K562 (cell line): ENCODE measurements at regions not wholly inside any gene's neighbourhood (a gene's known extent, or its start where the extent isn't known, plus 50 kb on each side); places are given as distances from the start of the nearest gene placed in this dataset.

Experiments used
- CBX2 ChIP-seq: fragments of 200-600 bp; sonication (generic); IDR thresholded peaks from one replicate; pipeline ENCODE4 v1.6.1; 2012; ENCODE audit warnings: mild to moderate bottlenecking, low read length, inconsistent platforms; ENCODE audit not compliant: insufficient read depth, poor library complexity, severe bottlenecking
- FOXJ3 ChIP-seq: sonication (generic); formaldehyde crosslinking; IDR thresholded peaks from 2 replicates; pipeline ENCODE4 v1.4.0; 2020; ENCODE audit warnings: mild to moderate bottlenecking, missing genetic modification reagents
- GABPB1 ChIP-seq: sonication (generic); formaldehyde crosslinking; IDR thresholded peaks from 2 replicates; pipeline ENCODE4 v1.8.0; 2022; ENCODE audit warnings: mild to moderate bottlenecking, missing genetic modification reagents
- NCOA1 ChIP-seq: fragments of 450-650 bp; IDR thresholded peaks from 2 replicates; pipeline ENCODE4 v1.6.1; 2016; ENCODE audit warnings: low read depth
- NUFIP1 ChIP-seq: fragments of 450-650 bp; IDR thresholded peaks from 2 replicates; pipeline ENCODE4 v1.6.1; 2018; ENCODE audit not compliant: partially characterized antibody
- POLR2A ChIP-seq: fragments of 450-650 bp; conservative IDR thresholded peaks from 2 replicates; pipeline ENCODE4 v1.6.1; 2016
- TSC22D4 ChIP-seq: fragments of 450-650 bp; IDR thresholded peaks from 2 replicates; pipeline ENCODE4 v1.6.1; 2016; ENCODE audit warnings: missing genetic modification characterization, missing biosample characterization, control low read depth
- ZNF12 ChIP-seq: sonication (generic); formaldehyde crosslinking; IDR thresholded peaks from 2 replicates; pipeline ENCODE4 v1.4.0; 2020; ENCODE audit warnings: mild to moderate bottlenecking, missing genetic modification reagents
- TF ChIP-seq, protein P1 (sequence below): fragments of 250-450 bp; sonication (Bioruptor Pico); IDR thresholded peaks from 2 replicates; pipeline ENCODE4 v1.4.0; 2020; ENCODE audit warnings: mild to moderate bottlenecking, moderate library complexity
- TF ChIP-seq, protein P2 (sequence below), 3 experiments: IDR thresholded peaks in 2 of 3; conservative IDR thresholded peaks in 1 of 3; 2 replicates each; pipeline ENCODE4 v1.5.1; 2011 to 2012; ENCODE audit warnings: low read length in 3 of 3, mild to moderate bottlenecking in 3 of 3, control low read depth in 2 of 3, improper control_type of control experiment in 1 of 3, inconsistent platforms in 1 of 3, low read depth in 1 of 3, mixed read lengths in 1 of 3, moderate library complexity in 1 of 3; ENCODE audit not compliant: insufficient read depth in 2 of 3
- TF ChIP-seq, protein P3 (sequence below): fragments of 450-650 bp; formaldehyde crosslinking; IDR thresholded peaks from 2 replicates; pipeline ENCODE4 v1.4.0; 2022; ENCODE audit warnings: missing genetic modification characterization
- TF ChIP-seq, protein P4 (sequence below): sonication (generic); formaldehyde crosslinking; IDR thresholded peaks from 2 replicates; pipeline ENCODE4 v1.8.1; 2023; ENCODE audit warnings: mild to moderate bottlenecking, missing genetic modification reagents, moderate library complexity
- TF ChIP-seq, protein P5 (sequence below): sonication (generic); formaldehyde crosslinking; IDR thresholded peaks from 2 replicates; pipeline ENCODE4 v1.8.0; 2023; ENCODE audit warnings: missing genetic modification reagents, mild to moderate bottlenecking, borderline replicate concordance

DNA sequence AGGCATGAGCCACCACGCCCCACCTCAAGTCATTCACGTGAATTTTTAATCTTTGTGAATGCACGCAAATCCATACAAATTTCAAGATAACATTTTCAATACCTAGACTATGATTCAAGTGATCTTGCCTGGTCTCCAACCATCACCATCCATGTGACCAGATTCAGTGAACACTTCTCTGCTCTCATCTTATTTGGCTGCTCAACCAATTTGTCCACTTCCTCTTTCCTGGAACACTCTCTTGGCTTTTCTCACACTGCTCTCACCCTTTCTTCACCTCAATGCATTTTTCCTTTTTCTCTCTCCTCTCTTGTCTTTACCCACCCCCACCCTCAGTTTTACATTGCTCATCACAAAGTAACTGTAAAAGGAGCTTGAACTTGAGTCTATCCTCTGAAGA is 354.7 kb upstream of the KIF2A start:
- TF ChIP-seq GABPB1 (no peak), FOXJ3 (CRISPR knock-in tag) (no peak), NUFIP1 (no peak), POLR2A (no peak), TSC22D4 (tag) (no peak), NCOA1 (no peak), ZNF12 (no peak), CBX2 (no peak)
- TF ChIP-seq, protein P1, sequence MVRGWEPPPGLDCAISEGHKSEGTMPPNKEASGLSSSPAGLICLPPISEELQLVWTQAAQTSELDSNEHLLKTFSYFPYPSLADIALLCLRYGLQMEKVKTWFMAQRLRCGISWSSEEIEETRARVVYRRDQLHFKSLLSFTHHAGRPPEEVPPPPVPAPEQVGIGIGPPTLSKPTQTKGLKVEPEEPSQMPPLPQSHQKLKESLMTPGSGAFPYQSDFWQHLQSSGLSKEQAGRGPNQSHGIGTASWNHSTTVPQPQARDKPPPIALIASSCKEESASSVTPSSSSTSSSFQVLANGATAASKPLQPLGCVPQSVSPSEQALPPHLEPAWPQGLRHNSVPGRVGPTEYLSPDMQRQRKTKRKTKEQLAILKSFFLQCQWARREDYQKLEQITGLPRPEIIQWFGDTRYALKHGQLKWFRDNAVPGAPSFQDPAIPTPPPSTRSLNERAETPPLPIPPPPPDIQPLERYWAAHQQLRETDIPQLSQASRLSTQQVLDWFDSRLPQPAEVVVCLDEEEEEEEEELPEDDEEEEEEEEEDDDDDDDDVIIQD (CRISPR knock-in tag), result no peak
- TF ChIP-seq, protein P2, sequence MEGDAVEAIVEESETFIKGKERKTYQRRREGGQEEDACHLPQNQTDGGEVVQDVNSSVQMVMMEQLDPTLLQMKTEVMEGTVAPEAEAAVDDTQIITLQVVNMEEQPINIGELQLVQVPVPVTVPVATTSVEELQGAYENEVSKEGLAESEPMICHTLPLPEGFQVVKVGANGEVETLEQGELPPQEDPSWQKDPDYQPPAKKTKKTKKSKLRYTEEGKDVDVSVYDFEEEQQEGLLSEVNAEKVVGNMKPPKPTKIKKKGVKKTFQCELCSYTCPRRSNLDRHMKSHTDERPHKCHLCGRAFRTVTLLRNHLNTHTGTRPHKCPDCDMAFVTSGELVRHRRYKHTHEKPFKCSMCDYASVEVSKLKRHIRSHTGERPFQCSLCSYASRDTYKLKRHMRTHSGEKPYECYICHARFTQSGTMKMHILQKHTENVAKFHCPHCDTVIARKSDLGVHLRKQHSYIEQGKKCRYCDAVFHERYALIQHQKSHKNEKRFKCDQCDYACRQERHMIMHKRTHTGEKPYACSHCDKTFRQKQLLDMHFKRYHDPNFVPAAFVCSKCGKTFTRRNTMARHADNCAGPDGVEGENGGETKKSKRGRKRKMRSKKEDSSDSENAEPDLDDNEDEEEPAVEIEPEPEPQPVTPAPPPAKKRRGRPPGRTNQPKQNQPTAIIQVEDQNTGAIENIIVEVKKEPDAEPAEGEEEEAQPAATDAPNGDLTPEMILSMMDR (IDR thresholded peaks at IDR 0.05 in 2 of 3, conservative IDR thresholded peaks at IDR 0.05 in 1 of 3; ENCODE audit: insufficient read depth in 2 of 3, low read depth in 1 of 3, low read length in 3 of 3), result no peak
- TF ChIP-seq, protein P3, sequence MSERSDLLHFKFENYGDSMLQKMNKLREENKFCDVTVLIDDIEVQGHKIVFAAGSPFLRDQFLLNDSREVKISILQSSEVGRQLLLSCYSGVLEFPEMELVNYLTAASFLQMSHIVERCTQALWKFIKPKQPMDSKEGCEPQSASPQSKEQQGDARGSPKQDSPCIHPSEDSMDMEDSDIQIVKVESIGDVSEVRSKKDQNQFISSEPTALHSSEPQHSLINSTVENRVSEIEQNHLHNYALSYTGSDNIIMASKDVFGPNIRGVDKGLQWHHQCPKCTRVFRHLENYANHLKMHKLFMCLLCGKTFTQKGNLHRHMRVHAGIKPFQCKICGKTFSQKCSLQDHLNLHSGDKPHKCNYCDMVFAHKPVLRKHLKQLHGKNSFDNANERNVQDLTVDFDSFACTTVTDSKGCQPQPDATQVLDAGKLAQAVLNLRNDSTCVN (CRISPR knock-in tag), result no peak
- TF ChIP-seq, protein P4, sequence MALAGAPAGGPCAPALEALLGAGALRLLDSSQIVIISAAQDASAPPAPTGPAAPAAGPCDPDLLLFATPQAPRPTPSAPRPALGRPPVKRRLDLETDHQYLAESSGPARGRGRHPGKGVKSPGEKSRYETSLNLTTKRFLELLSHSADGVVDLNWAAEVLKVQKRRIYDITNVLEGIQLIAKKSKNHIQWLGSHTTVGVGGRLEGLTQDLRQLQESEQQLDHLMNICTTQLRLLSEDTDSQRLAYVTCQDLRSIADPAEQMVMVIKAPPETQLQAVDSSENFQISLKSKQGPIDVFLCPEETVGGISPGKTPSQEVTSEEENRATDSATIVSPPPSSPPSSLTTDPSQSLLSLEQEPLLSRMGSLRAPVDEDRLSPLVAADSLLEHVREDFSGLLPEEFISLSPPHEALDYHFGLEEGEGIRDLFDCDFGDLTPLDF, result no peak
- TF ChIP-seq, protein P5, sequence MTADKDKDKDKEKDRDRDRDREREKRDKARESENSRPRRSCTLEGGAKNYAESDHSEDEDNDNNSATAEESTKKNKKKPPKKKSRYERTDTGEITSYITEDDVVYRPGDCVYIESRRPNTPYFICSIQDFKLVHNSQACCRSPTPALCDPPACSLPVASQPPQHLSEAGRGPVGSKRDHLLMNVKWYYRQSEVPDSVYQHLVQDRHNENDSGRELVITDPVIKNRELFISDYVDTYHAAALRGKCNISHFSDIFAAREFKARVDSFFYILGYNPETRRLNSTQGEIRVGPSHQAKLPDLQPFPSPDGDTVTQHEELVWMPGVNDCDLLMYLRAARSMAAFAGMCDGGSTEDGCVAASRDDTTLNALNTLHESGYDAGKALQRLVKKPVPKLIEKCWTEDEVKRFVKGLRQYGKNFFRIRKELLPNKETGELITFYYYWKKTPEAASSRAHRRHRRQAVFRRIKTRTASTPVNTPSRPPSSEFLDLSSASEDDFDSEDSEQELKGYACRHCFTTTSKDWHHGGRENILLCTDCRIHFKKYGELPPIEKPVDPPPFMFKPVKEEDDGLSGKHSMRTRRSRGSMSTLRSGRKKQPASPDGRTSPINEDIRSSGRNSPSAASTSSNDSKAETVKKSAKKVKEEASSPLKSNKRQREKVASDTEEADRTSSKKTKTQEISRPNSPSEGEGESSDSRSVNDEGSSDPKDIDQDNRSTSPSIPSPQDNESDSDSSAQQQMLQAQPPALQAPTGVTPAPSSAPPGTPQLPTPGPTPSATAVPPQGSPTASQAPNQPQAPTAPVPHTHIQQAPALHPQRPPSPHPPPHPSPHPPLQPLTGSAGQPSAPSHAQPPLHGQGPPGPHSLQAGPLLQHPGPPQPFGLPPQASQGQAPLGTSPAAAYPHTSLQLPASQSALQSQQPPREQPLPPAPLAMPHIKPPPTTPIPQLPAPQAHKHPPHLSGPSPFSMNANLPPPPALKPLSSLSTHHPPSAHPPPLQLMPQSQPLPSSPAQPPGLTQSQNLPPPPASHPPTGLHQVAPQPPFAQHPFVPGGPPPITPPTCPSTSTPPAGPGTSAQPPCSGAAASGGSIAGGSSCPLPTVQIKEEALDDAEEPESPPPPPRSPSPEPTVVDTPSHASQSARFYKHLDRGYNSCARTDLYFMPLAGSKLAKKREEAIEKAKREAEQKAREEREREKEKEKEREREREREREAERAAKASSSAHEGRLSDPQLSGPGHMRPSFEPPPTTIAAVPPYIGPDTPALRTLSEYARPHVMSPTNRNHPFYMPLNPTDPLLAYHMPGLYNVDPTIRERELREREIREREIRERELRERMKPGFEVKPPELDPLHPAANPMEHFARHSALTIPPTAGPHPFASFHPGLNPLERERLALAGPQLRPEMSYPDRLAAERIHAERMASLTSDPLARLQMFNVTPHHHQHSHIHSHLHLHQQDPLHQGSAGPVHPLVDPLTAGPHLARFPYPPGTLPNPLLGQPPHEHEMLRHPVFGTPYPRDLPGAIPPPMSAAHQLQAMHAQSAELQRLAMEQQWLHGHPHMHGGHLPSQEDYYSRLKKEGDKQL (CRISPR knock-in tag), result no peak
